Lung (tissue), 12 donors: ENCODE measurements at regions not wholly inside any gene's neighbourhood (a gene's known extent, or its start where the extent isn't known, plus 50 kb on each side); places are given as distances from the start of the nearest gene placed in this dataset. TPM values are rescaled to one million over a fixed set of nuclear protein-coding genes. Genes with fewer than 3 reads are reported as not detected.

Experiments used
- ATAC-seq: fragments of 200-7000 bp; cut with Tn5 transposase; one replicate; pipeline ENCODE4 v1.9.1; 2020; ENCODE audit warnings: moderate number of reproducible peaks; ENCODE audit not compliant: insufficient read depth, low FRiP score
- DNase-seq, 3 donors: peaks; one replicate each; pipeline ENCODE4 v3.0.0-alpha.2; 2013 to 2017
- H3K27ac ChIP-seq, 2 donors: one replicate each; pipeline ENCODE4 v1.5.1; 2013; ENCODE audit warnings: mild to moderate bottlenecking in 2 of 2, moderate library complexity in 2 of 2, control low read depth in 1 of 2, inconsistent platforms in 1 of 2, low read depth in 1 of 2, low read length in 1 of 2
- H3K27me3 ChIP-seq, 3 donors: one replicate each; pipeline ENCODE4 v1.5.1; 2013; ENCODE audit warnings: low read length in 2 of 3; ENCODE audit not compliant: control insufficient read depth in 3 of 3, insufficient read depth in 3 of 3
- H3K36me3 ChIP-seq, 4 donors: one replicate each; pipeline ENCODE4 v1.5.1; 2013; ENCODE audit warnings: low read length in 4 of 4, mild to moderate bottlenecking in 1 of 4, moderate library complexity in 1 of 4; ENCODE audit not compliant: control insufficient read depth in 4 of 4, insufficient read depth in 4 of 4
- H3K4me1 ChIP-seq, 5 donors: one replicate each; pipeline ENCODE4 v1.5.1; 2013; ENCODE audit warnings: low read length in 5 of 5, mild to moderate bottlenecking in 2 of 5, moderate library complexity in 1 of 5; ENCODE audit not compliant: control insufficient read depth in 5 of 5, insufficient read depth in 5 of 5
- H3K4me3 ChIP-seq: one replicate; pipeline ENCODE4 v1.5.1; 2013; ENCODE audit warnings: mild to moderate bottlenecking, control low read depth, moderate library complexity
- H3K9ac ChIP-seq, 2 donors: one replicate each; pipeline ENCODE4 v1.5.1; 2013; ENCODE audit warnings: low read length in 2 of 2, control low read depth in 1 of 2; ENCODE audit not compliant: insufficient read depth in 1 of 2
- H3K9me3 ChIP-seq, 4 donors: one replicate each; pipeline ENCODE4 v1.5.1; 2013; ENCODE audit warnings: low read length in 3 of 4, mild to moderate bottlenecking in 1 of 4, moderate library complexity in 1 of 4; ENCODE audit not compliant: control insufficient read depth in 4 of 4, insufficient read depth in 3 of 4
- CTCF ChIP-seq: IDR thresholded peaks from 2 replicates; pipeline ENCODE4 v1.5.1; 2012; ENCODE audit warnings: mild to moderate bottlenecking; ENCODE audit errors: control extremely low read depth, extremely low read depth
- whole genome bisulfite sequencing, 2 donors: extraction: QIAGEN DNeasy Blood & Tissue Kit; methylation state at CpG; one replicate each; pipeline ENCODE4 v1.1.7; 2013; 5-methylcytosine and 5-hydroxymethylcytosine counted together
- small RNA-seq: library from RNA; depleted of rRNA; stranded (forward); fragments of <200 nt; gene quantifications from one replicate; pipeline ENCODE3, GENCODE V24; 2014; ENCODE audit warnings: low replicate concordance
- donor health status: control.
- donor health status: control.
- donor health status: Bipolar disorder and iron deficiency.
- donor health status: healthy.
- donor health status: DM: yes; HTN: yes; CAD: no.

GRCh38 chr5:114310666-114311065 lies 51.2 kb upstream of the KCNN2 start:
- Histone ChIP-seq H3K27me3 (no peaks in the 10 kb centered on the region), H3K4me1 (peaks cover 0 to 7% (median 0%) of the 10 kb centered on the region in 5 donors), H3K9ac (no peak overlapping the region), H3K9me3 (no peaks in the 10 kb centered on the region), H3K4me3 (no peak overlapping the region), H3K36me3 (no peaks in the 10 kb centered on the region), H3K27ac (no peak overlapping the region)
- ATAC-seq (no peak), DNase-seq (no peak)
- no peak for TF ChIP-seq CTCF
- WGBS, 2 donors: 61 to 68% methylated on average over 2 of the region's 2 CpGs

GRCh38 chr5:114311281-114311680 lies 50.6 kb upstream of the KCNN2 start:
- ATAC-seq: no peak
- TF ChIP-seq CTCF: no peak
- no peak for DNase-seq
- Histone ChIP-seq H3K4me3 (no peak overlapping the region), H3K27ac (no peak overlapping the region), H3K27me3 (no peaks in the 10 kb centered on the region), H3K9me3 (no peaks in the 10 kb centered on the region), H3K4me1 (peaks cover 0 to 9% (median 0%) of the 10 kb centered on the region in 5 donors), H3K9ac (no peak overlapping the region), H3K36me3 (no peaks in the 10 kb centered on the region)
- WGBS, 2 donors: 61 to 72% methylated on average over 2 of the region's 2 CpGs

GRCh38 chr5:114311968-114312367 lies 49.9 kb upstream of the KCNN2 start:
- 73 to 91% methylated on average over 1 of the region's 1 CpG for WGBS, 2 donors
- DNase-seq: no peak
- H3K9me3 ChIP-seq: no peaks in the 10 kb centered on the region
- H3K4me1 ChIP-seq: peaks cover 0 to 10% (median 0%) of the 10 kb centered on the region in 5 donors
- H3K27me3 ChIP-seq: no peaks in the 10 kb centered on the region
- no peaks in the 10 kb centered on the region for H3K36me3 ChIP-seq
- no peak for TF ChIP-seq CTCF
- no peak overlapping the region for H3K27ac ChIP-seq
- no peak overlapping the region for H3K4me3 ChIP-seq
- no peak for ATAC-seq
- H3K9ac ChIP-seq: no peak overlapping the region

Small RNA genes in the stretch of these regions (small RNA-seq; reads per million reads assigned to genes)
- not detected for gene RN7SKP89
